ENCODE measurements at regions not wholly inside any gene's neighbourhood (a gene's known extent, or its start where the extent isn't known, plus 50 kb on each side); places are given as distances from the start of the nearest gene placed in this dataset.

GRCh38 chr5:87526131-87526530 is 113.4 kb upstream of the CCNH start:
- no peak overlapping the region for H3K4me2 ChIP-seq (ENCODE audit: insufficient read depth, low read length)
- BruUV-seq (replicated peaks) = no TSS peak
- no peaks in the 10 kb centered on the region for H3K4me1 ChIP-seq (replicated peaks in 1 of 2; ENCODE audit: control insufficient read depth in 2 of 2, insufficient read depth in 2 of 2, low read length in 2 of 2)
- no peak overlapping the region for H3K9ac ChIP-seq (ENCODE audit: insufficient read depth in 1 of 2, low read depth in 2 of 2, low read length in 2 of 2)
- ChIA-PET CTCF (ENCODE audit: low intra/inter-chr PET ratio) (no interaction called here), POLR2A (no interaction called here)
- no peaks in the 10 kb centered on the region for H4K20me1 ChIP-seq (replicated peaks; ENCODE audit: control insufficient read depth, insufficient read depth, low read length)
- WGBS (ENCODE audit: insufficient coverage, low coverage, missing lambda C conversion rate) = 5% methylated on average over 2 of the region's 2 CpGs
- H3K9me3 ChIP-seq (replicated peaks; ENCODE audit: control insufficient read depth, insufficient read depth, low read depth, low read length) = peaks cover under 1% of the 10 kb centered on the region; the same call in 1 of the 2 replicates
- no peak overlapping the region for H3K27ac ChIP-seq (ENCODE audit: extremely low read depth, low read depth, low read length)
- intact Hi-C loops (cut with micrococcal nuclease) = no loop called here
- H3K4me3 ChIP-seq = no peak overlapping the region
- DNase-seq (ENCODE audit: extremely low read depth in 1 of 4, low spot score in 3 of 4) = no peak
- in situ Hi-C loops (cut with MboI) = no loop called here
- no peaks in the 10 kb centered on the region for H3K27me3 ChIP-seq (ENCODE audit: control insufficient read depth in 2 of 2, insufficient read depth in 2 of 2, low read length in 2 of 2)
- H3K79me2 ChIP-seq (ENCODE audit: control insufficient read depth, insufficient read depth, low read length) = no peaks in the 10 kb centered on the region
- no peak overlapping the region for H2AFZ ChIP-seq (ENCODE audit: low read depth, low read length)
- H3K36me3 ChIP-seq (ENCODE audit: control insufficient read depth, insufficient read depth, low read length) = no peaks in the 10 kb centered on the region
- H3K9me1 ChIP-seq (ENCODE audit: control insufficient read depth, insufficient read depth, low read length) = no peaks in the 10 kb centered on the region
- no peak for FAIRE-seq
- ATAC-seq = no peak
- TF ChIP-seq NR2C1 (IDR thresholded peaks at IDR 0.05) = no peak
- TF ChIP-seq NR2C1 (tag; IDR thresholded peaks at IDR 0.05) = no peak
- TF ChIP-seq ETS1 (conservative IDR thresholded peaks at IDR 0.05; ENCODE audit: control insufficient read depth, low read depth, low read length) = no peak
- TF ChIP-seq TAF7 (tag; IDR thresholded peaks at IDR 0.05) = no peak
- no peak for TF ChIP-seq XRCC3 (IDR thresholded peaks at IDR 0.05)
- TF ChIP-seq EWSR1 (IDR thresholded peaks at IDR 0.05; ENCODE audit: borderline replicate concordance, low read depth, partially characterized antibody) = no peak
- no peak for TF ChIP-seq HSF4 (CRISPR knock-in tag; IDR thresholded peaks at IDR 0.05; ENCODE audit: borderline replicate concordance)
- TF ChIP-seq KHSRP (IDR thresholded peaks at IDR 0.05) = no peak
- no peak for TF ChIP-seq SP1 (CRISPR knock-in tag; IDR thresholded peaks at IDR 0.05)
- TF ChIP-seq, protein P1, sequence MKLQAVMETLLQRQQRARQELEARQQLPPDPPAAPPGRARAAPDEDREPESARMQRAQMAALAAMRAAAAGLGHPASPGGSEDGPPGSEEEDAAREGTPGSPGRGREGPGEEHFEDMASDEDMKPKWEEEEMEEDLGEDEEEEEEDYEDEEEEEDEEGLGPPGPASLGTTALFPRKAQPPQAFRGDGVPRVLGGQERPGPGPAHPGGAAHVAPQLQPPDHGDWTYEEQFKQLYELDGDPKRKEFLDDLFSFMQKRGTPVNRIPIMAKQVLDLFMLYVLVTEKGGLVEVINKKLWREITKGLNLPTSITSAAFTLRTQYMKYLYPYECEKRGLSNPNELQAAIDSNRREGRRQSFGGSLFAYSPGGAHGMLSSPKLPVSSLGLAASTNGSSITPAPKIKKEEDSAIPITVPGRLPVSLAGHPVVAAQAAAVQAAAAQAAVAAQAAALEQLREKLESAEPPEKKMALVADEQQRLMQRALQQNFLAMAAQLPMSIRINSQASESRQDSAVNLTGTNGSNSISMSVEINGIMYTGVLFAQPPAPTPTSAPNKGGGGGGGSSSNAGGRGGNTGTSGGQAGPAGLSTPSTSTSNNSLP (IDR thresholded peaks at IDR 0.05; ENCODE audit: borderline replicate concordance, low read depth, low read length) = no peak
- no peak for TF ChIP-seq PURB (CRISPR knock-in tag; IDR thresholded peaks at IDR 0.05; ENCODE audit: low read depth)
- TF ChIP-seq PHF8 (IDR thresholded peaks at IDR 0.05; ENCODE audit: borderline replicate concordance, low read length) = no peak
- TF ChIP-seq PCBP2 (IDR thresholded peaks at IDR 0.05; ENCODE audit: low read depth, low read length, poor library complexity, severe bottlenecking) = no peak
- TF ChIP-seq, protein P2, sequence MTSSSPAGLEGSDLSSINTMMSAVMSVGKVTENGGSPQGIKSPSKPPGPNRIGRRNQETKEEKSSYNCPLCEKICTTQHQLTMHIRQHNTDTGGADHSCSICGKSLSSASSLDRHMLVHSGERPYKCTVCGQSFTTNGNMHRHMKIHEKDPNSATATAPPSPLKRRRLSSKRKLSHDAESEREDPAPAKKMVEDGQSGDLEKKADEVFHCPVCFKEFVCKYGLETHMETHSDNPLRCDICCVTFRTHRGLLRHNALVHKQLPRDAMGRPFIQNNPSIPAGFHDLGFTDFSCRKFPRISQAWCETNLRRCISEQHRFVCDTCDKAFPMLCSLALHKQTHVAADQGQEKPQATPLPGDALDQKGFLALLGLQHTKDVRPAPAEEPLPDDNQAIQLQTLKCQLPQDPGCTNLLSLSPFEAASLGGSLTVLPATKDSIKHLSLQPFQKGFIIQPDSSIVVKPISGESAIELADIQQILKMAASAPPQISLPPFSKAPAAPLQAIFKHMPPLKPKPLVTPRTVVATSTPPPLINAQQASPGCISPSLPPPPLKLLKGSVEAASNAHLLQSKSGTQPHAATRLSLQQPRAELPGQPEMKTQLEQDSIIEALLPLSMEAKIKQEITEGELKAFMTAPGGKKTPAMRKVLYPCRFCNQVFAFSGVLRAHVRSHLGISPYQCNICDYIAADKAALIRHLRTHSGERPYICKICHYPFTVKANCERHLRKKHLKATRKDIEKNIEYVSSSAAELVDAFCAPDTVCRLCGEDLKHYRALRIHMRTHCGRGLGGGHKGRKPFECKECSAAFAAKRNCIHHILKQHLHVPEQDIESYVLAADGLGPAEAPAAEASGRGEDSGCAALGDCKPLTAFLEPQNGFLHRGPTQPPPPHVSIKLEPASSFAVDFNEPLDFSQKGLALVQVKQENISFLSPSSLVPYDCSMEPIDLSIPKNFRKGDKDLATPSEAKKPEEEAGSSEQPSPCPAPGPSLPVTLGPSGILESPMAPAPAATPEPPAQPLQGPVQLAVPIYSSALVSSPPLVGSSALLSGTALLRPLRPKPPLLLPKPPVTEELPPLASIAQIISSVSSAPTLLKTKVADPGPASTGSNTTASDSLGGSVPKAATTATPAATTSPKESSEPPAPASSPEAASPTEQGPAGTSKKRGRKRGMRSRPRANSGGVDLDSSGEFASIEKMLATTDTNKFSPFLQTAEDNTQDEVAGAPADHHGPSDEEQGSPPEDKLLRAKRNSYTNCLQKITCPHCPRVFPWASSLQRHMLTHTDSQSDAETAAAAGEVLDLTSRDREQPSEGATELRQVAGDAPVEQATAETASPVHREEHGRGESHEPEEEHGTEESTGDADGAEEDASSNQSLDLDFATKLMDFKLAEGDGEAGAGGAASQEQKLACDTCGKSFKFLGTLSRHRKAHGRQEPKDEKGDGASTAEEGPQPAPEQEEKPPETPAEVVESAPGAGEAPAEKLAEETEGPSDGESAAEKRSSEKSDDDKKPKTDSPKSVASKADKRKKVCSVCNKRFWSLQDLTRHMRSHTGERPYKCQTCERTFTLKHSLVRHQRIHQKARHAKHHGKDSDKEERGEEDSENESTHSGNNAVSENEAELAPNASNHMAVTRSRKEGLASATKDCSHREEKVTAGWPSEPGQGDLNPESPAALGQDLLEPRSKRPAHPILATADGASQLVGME (CRISPR knock-in tag; IDR thresholded peaks at IDR 0.05) = no peak
- TF ChIP-seq KDM2B (CRISPR knock-in tag; IDR thresholded peaks at IDR 0.05) = no peak

All from K562 (cell line).